ENCODE measurements at regions not wholly inside any gene's neighbourhood (a gene's known extent, or its start where the extent isn't known, plus 50 kb on each side); places are given as distances from the start of the nearest gene placed in this dataset.

- no peak for TF ChIP-seq SMAD1 (CRISPR knock-in tag; IDR thresholded peaks at IDR 0.05; ENCODE audit: borderline replicate concordance, low read depth)
- TF ChIP-seq RXRB (CRISPR knock-in tag; IDR thresholded peaks at IDR 0.05; ENCODE audit: borderline replicate concordance), result peak; percentile 21; the same call in 1 of the 2 replicates
- no peak for TF ChIP-seq POLR2A (IDR thresholded peaks at IDR 0.05; ENCODE audit: insufficient read depth in 1 of 2, low read depth in 2 of 2, low read length in 2 of 2)
- no peak for TF ChIP-seq ZNF546 (CRISPR knock-in tag; conservative IDR thresholded peaks at IDR 0.05)
- TF ChIP-seq, protein P1, sequence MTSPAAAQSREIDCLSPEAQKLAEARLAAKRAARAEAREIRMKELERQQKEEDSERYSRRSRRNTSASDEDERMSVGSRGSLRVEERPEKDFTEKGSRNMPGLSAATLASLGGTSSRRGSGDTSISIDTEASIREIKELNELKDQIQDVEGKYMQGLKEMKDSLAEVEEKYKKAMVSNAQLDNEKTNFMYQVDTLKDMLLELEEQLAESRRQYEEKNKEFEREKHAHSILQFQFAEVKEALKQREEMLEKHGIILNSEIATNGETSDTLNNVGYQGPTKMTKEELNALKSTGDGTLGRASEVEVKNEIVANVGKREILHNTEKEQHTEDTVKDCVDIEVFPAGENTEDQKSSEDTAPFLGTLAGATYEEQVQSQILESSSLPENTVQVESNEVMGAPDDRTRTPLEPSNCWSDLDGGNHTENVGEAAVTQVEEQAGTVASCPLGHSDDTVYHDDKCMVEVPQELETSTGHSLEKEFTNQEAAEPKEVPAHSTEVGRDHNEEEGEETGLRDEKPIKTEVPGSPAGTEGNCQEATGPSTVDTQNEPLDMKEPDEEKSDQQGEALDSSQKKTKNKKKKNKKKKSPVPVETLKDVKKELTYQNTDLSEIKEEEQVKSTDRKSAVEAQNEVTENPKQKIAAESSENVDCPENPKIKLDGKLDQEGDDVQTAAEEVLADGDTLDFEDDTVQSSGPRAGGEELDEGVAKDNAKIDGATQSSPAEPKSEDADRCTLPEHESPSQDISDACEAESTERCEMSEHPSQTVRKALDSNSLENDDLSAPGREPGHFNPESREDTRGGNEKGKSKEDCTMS (CRISPR knock-in tag; conservative IDR thresholded peaks at IDR 0.05), result no peak
- no peak for TF ChIP-seq ZNF790 (CRISPR knock-in tag; IDR thresholded peaks at IDR 0.05; ENCODE audit: borderline replicate concordance)
- TF ChIP-seq MBD4 (IDR thresholded peaks at IDR 0.05; ENCODE audit: borderline replicate concordance, low read length), result no peak
- TF ChIP-seq ATF4 (CRISPR knock-in tag; IDR thresholded peaks at IDR 0.05), result no peak
- TF ChIP-seq THAP11 (CRISPR knock-in tag; IDR thresholded peaks at IDR 0.05), result 0 out of 2 replicates have a peak, but pooled peaks have one; percentile 24
- TF ChIP-seq SMARCC2 (IDR thresholded peaks at IDR 0.05), result no peak
- TF ChIP-seq PHF5A (CRISPR knock-in tag; IDR thresholded peaks at IDR 0.05; ENCODE audit: low read depth, unreplicated experiment), result no peak
- TF ChIP-seq MAFK (conservative IDR thresholded peaks at IDR 0.05 in 1 of 2, IDR thresholded peaks at IDR 0.05 in 1 of 2; ENCODE audit: low read length in 2 of 2), result peak; percentile 39 to 73; a peak in 3 of 4 replicates
- TF ChIP-seq KAT2B (IDR thresholded peaks at IDR 0.05; ENCODE audit: borderline replicate concordance, low read depth, low read length), result no peak
Measured at GRCh38 chr6:145028144-145028818, 707.0 kb downstream of the EPM2A start (continued).

Measured in HepG2 (cell line).